ENCODE measurements at regions not wholly inside any gene's neighbourhood (a gene's known extent, or its start where the extent isn't known, plus 50 kb on each side); places are given as distances from the start of the nearest gene placed in this dataset.

- ChIA-PET POLR2A (no interaction called here), CTCF (no interaction called here)
- no peaks in the 10 kb centered on the region for H3K9me3 Mint-ChIP-seq
- H3K27ac Mint-ChIP-seq: no peak overlapping the region
- no peak overlapping the region for H3K4me3 Mint-ChIP-seq
- no peaks in the 10 kb centered on the region for H3K4me1 Mint-ChIP-seq
- H3K27me3 Mint-ChIP-seq: no peaks in the 10 kb centered on the region
- no peak for DNase-seq
- H3K36me3 Mint-ChIP-seq (ENCODE audit: low read depth): no peaks in the 10 kb centered on the region
Measured at GRCh38 chr6:120129228-120129627, 779.7 kb upstream of the MAN1A1 start.

GRCh38 chr6:120122401-120122800, 772.8 kb upstream of the MAN1A1 start:
- H3K36me3 Mint-ChIP-seq (ENCODE audit: low read depth): no peaks in the 10 kb centered on the region
- POLR2A ChIA-PET: no interaction called here
- no peaks in the 10 kb centered on the region for H3K27me3 Mint-ChIP-seq
- DNase-seq: no peak
- CTCF ChIA-PET: no interaction called here
- no peak overlapping the region for H3K27ac Mint-ChIP-seq
- H3K9me3 Mint-ChIP-seq: no peaks in the 10 kb centered on the region
- H3K4me3 Mint-ChIP-seq: no peak overlapping the region
- H3K4me1 Mint-ChIP-seq: no peaks in the 10 kb centered on the region

GRCh38 chr6:120116343-120116742, 766.8 kb upstream of the MAN1A1 start:
- Mint-ChIP-seq H3K4me1 (no peaks in the 10 kb centered on the region), H3K27ac (no peak overlapping the region), H3K36me3 (ENCODE audit: low read depth) (no peaks in the 10 kb centered on the region), H3K9me3 (no peaks in the 10 kb centered on the region), H3K27me3 (no peaks in the 10 kb centered on the region), H3K4me3 (no peak overlapping the region)
- CTCF ChIA-PET: no interaction called here
- no peak for DNase-seq
- POLR2A ChIA-PET: no interaction called here

GRCh38 chr6:120112980-120113379, 763.4 kb upstream of the MAN1A1 start:
- Mint-ChIP-seq H3K27me3 (no peaks in the 10 kb centered on the region), H3K4me3 (no peak overlapping the region), H3K4me1 (no peaks in the 10 kb centered on the region), H3K27ac (no peak overlapping the region), H3K36me3 (ENCODE audit: low read depth) (no peaks in the 10 kb centered on the region), H3K9me3 (no peaks in the 10 kb centered on the region)
- CTCF ChIA-PET: no interaction called here
- POLR2A ChIA-PET: no interaction called here
- no peak for DNase-seq

- no peak overlapping the region for H3K4me3 Mint-ChIP-seq
- ChIA-PET POLR2A (no interaction called here), CTCF (no interaction called here)
- no peaks in the 10 kb centered on the region for H3K9me3 Mint-ChIP-seq
- H3K36me3 Mint-ChIP-seq (ENCODE audit: low read depth): no peaks in the 10 kb centered on the region
- H3K27me3 Mint-ChIP-seq: no peaks in the 10 kb centered on the region
- DNase-seq: no peak
- no peak overlapping the region for H3K27ac Mint-ChIP-seq
- H3K4me1 Mint-ChIP-seq: no peaks in the 10 kb centered on the region
Measured at GRCh38 chr6:120111001-120111400, 761.4 kb upstream of the MAN1A1 start.

- H3K27me3 Mint-ChIP-seq: no peaks in the 10 kb centered on the region
- no peak for DNase-seq
- H3K4me3 Mint-ChIP-seq: no peak overlapping the region
- H3K4me1 Mint-ChIP-seq: no peaks in the 10 kb centered on the region
- CTCF ChIA-PET: no interaction called here
- H3K27ac Mint-ChIP-seq: no peak overlapping the region
- POLR2A ChIA-PET: no interaction called here
- H3K9me3 Mint-ChIP-seq: no peaks in the 10 kb centered on the region
- H3K36me3 Mint-ChIP-seq (ENCODE audit: low read depth): no peaks in the 10 kb centered on the region
Measured at GRCh38 chr6:120108061-120108795, 758.7 kb upstream of the MAN1A1 start.

GRCh38 chr6:120103618-120104017, 754.1 kb upstream of the MAN1A1 start:
- Mint-ChIP-seq H3K36me3 (ENCODE audit: low read depth) (no peaks in the 10 kb centered on the region), H3K27ac (no peak overlapping the region), H3K9me3 (no peaks in the 10 kb centered on the region), H3K27me3 (no peaks in the 10 kb centered on the region), H3K4me1 (no peaks in the 10 kb centered on the region), H3K4me3 (no peak overlapping the region)
- POLR2A ChIA-PET: no interaction called here
- DNase-seq: no peak
- CTCF ChIA-PET: no interaction called here

- CTCF ChIA-PET: interaction anchor here (0.6 kb wide), 1 partner anchor 737 kb away, joined by 3 read pairs; no protein-coding TSS in a partner anchor
- no peaks in the 10 kb centered on the region for H3K4me1 Mint-ChIP-seq
- H3K4me3 Mint-ChIP-seq: no peak overlapping the region
- POLR2A ChIA-PET: no interaction called here
- H3K27ac Mint-ChIP-seq: no peak overlapping the region
- H3K27me3 Mint-ChIP-seq: no peaks in the 10 kb centered on the region
- DNase-seq: no peak
- H3K9me3 Mint-ChIP-seq: no peaks in the 10 kb centered on the region
- no peaks in the 10 kb centered on the region for H3K36me3 Mint-ChIP-seq (ENCODE audit: low read depth)
Measured at GRCh38 chr6:120096696-120097260, 747.2 kb upstream of the MAN1A1 start.

GRCh38 chr6:120083186-120083585, 733.6 kb upstream of the MAN1A1 start:
- POLR2A ChIA-PET: no interaction called here
- no peak overlapping the region for H3K27ac Mint-ChIP-seq
- H3K27me3 Mint-ChIP-seq: no peaks in the 10 kb centered on the region
- CTCF ChIA-PET: no interaction called here
- no peak overlapping the region for H3K4me3 Mint-ChIP-seq
- no peaks in the 10 kb centered on the region for H3K4me1 Mint-ChIP-seq
- no peaks in the 10 kb centered on the region for H3K36me3 Mint-ChIP-seq (ENCODE audit: low read depth)
- DNase-seq: no peak
- peaks cover 3% of the 10 kb centered on the region for H3K9me3 Mint-ChIP-seq

GRCh38 chr6:120077489-120077888, 727.9 kb upstream of the MAN1A1 start:
- Mint-ChIP-seq H3K27me3 (no peaks in the 10 kb centered on the region), H3K9me3 (no peaks in the 10 kb centered on the region), H3K4me3 (no peak overlapping the region), H3K27ac (no peak overlapping the region), H3K4me1 (no peaks in the 10 kb centered on the region), H3K36me3 (ENCODE audit: low read depth) (no peaks in the 10 kb centered on the region)
- ChIA-PET POLR2A (no interaction called here), CTCF (interaction anchor here (0.6 to 0.7 kb wide), 2 partner anchors 12 to 1028 kb away, joined by 4 read pairs; no protein-coding TSS in a partner anchor)
- no peak for DNase-seq

GRCh38 chr6:120058410-120058809, 708.8 kb upstream of the MAN1A1 start:
- Mint-ChIP-seq H3K4me3 (no peak overlapping the region), H3K36me3 (ENCODE audit: low read depth) (no peaks in the 10 kb centered on the region), H3K27me3 (no peaks in the 10 kb centered on the region), H3K27ac (no peak overlapping the region), H3K9me3 (no peaks in the 10 kb centered on the region), H3K4me1 (no peaks in the 10 kb centered on the region)
- POLR2A ChIA-PET: no interaction called here
- no peak for DNase-seq
- CTCF ChIA-PET: no interaction called here

- H3K27me3 Mint-ChIP-seq: no peaks in the 10 kb centered on the region
- H3K27ac Mint-ChIP-seq: no peak overlapping the region
- H3K36me3 Mint-ChIP-seq (ENCODE audit: low read depth): no peaks in the 10 kb centered on the region
- H3K9me3 Mint-ChIP-seq: no peaks in the 10 kb centered on the region
- peak; percentile 10 for DNase-seq
- H3K4me3 Mint-ChIP-seq: no peak overlapping the region
- no peaks in the 10 kb centered on the region for H3K4me1 Mint-ChIP-seq
- POLR2A ChIA-PET: no interaction called here
- CTCF ChIA-PET: no interaction called here
Measured at GRCh38 chr6:120056085-120056484, 706.5 kb upstream of the MAN1A1 start.

GRCh38 chr6:120055071-120055470, 705.5 kb upstream of the MAN1A1 start:
- no peak overlapping the region for H3K4me3 Mint-ChIP-seq
- ChIA-PET POLR2A (no interaction called here), CTCF (no interaction called here)
- no peaks in the 10 kb centered on the region for H3K4me1 Mint-ChIP-seq
- no peaks in the 10 kb centered on the region for H3K27me3 Mint-ChIP-seq
- no peak for DNase-seq
- no peaks in the 10 kb centered on the region for H3K36me3 Mint-ChIP-seq (ENCODE audit: low read depth)
- no peaks in the 10 kb centered on the region for H3K9me3 Mint-ChIP-seq
- no peak overlapping the region for H3K27ac Mint-ChIP-seq

- H3K27me3 Mint-ChIP-seq: no peaks in the 10 kb centered on the region
- H3K4me3 Mint-ChIP-seq: no peak overlapping the region
- POLR2A ChIA-PET: no interaction called here
- H3K9me3 Mint-ChIP-seq: no peaks in the 10 kb centered on the region
- DNase-seq: no peak
- CTCF ChIA-PET: no interaction called here
- no peaks in the 10 kb centered on the region for H3K4me1 Mint-ChIP-seq
- H3K27ac Mint-ChIP-seq: no peak overlapping the region
- H3K36me3 Mint-ChIP-seq (ENCODE audit: low read depth): no peaks in the 10 kb centered on the region
Measured at GRCh38 chr6:120039664-120040063, 690.1 kb upstream of the MAN1A1 start.
